Stimulated activated naive CD8-positive, alpha-beta T cell treated with anti-CD3 and anti-CD28 coated beads, Interleukin-15, Interleukin-2, amounts not matched to agents 100 U/mL and 50 U/mL, for 24 hours (primary cell): ENCODE measurements at regions not wholly inside any gene's neighbourhood (a gene's known extent, or its start where the extent isn't known, plus 50 kb on each side); places are given as distances from the start of the nearest gene placed in this dataset.
"Not testable (repeated sequence)": the region's sequence is repeated elsewhere in the genome, so short reads cannot be mapped to it uniquely, and the experiment has no call there.

Source experiments
- ATAC-seq: fragments of 150-1000 bp; cut with Tn5 transposase; one replicate; pipeline ENCODE4 v1.10.0; 2021
- DNase-seq: peaks from one replicate; pipeline ENCODE4 v3.0.0; 2021

DNA sequence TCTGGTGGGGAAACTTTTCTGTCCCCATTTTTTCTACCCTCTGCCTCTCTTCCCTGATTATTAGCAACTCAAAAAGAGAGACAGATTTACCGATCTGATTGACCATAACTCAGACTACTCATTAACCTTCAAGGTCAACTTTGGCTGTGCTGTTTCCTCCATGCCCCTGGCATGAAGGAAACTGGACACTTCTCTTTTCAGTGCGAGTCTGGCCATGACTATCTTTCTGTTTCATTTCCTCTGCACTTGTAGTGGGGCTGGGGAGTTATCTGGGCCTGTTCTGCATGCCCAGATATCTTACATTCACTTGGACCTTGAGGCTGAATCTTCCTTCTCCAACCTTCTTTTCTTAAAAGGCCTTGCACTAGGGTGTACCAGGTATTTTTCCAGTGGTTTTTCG lies 76.9 kb upstream of the SLCO2A1 start:
- DNase-seq = no peak
- no peak for ATAC-seq

DNA sequence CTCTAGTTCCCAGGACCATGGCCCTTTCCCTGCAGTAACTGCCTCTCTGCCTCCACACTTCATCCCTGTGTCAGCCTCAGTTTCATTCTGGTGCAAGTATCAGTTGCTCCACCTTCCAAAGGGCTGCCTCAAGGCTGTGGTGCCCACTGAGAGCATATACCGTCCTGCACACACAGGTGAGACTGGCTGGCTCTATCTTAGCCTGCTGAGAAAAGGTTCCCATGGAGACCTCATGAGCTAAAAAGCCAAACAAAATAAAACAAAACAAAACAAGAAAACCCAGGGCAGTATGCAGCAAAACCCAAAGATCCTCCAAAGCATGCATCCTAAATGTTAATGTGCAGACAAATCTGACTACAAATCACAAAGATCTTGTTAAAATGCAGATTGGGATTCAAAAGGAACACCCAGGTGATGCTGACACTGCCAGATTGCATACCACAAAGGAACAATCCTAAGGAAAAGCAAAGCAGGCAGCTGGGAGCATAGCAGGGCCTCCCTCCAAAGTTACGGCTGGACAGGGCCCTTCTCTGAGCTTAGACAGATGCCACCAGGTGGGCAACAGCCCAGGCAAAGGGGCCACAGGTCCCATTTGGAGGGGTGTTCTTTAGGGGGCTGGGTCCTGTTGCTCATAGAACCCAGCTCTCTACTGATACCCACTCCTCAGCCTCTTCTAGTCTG lies 76.3 kb upstream of the SLCO2A1 start:
- ATAC-seq = no peak
- no peak for DNase-seq

DNA sequence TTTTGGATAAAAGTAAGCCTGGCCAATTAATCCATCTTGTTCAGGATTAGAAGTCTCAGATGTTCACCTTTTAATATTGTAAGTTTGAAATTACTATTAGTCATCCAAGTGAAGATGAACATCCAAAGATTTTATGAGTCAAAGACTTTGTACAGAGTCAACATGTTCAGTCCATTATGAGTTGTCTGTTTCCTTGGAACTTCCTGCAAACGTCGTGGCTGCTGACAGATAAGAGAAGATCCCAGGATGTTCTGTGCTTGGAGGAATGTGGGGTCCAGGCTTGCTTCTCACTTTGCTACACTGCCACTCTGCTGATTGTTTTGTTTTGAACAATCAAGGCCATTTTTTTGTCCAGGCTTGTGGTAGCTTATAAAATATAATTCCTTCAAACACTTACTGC lies 74.3 kb upstream of the SLCO2A1 start:
- DNase-seq = no peak
- no peak for ATAC-seq

DNA sequence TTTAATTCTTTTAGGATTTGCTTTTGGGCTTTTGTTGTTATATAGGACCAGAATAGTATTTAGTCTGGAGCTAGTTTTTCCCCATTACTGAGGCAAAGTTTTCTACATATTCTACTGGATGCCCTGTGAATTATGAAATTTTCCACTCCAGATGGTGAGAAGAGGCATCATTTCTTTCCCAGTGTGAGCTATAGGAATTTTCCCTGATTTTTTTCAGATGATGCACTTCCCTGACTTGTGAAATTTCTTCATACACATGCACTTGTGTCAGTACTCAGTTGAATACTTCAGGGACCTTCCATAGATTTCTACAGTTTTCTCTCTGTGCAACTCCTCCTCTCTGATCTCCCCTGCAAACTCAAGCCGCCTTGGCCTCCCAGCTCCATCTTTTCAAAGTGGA lies 73.7 kb upstream of the SLCO2A1 start:
- no peak for ATAC-seq
- DNase-seq = no peak

DNA sequence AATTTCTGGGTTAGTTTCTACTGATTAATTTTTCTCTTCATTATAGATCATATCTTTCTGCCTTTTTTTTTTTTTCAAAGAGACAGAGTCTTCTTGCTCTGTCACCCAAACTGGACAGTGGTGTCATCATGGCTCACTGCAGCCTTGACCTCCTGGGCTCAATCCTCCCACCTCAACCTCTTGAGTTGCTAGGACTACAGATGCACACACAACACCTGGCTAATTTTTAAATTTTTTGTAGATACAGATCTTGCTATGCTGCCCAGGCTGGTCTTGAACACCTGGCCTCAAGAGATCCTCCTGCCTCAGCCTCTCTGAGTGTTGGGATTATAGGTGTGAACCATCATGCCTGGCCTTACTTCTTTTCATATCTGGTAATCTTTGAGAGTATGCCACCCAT lies 73.3 kb upstream of the SLCO2A1 start:
- ATAC-seq (no peak), DNase-seq (no peak)

DNA sequence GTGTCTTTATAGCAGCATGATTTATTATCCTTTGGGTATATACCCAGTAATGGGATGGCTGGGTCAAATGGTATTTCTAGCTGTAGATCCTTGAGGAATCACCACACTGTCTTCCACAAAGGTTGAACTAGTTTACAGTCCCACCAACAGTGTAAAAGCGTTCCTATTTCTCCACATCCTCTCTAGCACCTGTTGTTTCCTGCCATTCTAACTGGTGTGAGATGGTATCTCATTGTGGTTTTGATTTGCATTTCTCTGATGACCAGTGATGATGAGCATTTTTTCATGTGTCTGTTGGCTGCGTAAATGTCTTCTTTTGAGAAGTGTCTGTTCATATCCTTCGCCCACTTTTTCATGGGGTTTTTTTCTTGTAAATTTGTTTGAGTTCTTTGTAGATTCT lies 66.5 kb upstream of the SLCO2A1 start:
- not testable (repeated sequence) for ATAC-seq

DNA sequence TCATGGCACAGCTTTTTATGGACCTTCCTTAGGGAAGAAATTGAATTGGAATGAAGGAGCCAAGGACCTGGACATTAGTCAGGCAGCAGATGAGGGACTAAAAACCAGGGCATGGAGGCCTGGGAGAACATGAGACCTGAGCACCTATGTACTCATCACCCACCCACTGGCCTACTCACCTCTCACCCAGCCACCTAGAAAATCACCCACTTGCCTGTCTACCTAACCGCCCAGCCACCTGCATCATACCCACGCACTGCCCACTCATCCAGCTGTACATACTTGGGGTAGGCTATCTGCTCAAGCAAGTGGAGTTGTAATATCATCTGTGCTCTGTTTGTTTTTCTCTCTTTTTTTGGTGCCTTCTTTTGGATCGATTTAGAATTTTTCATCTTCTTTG lies 65.3 kb upstream of the SLCO2A1 start:
- ATAC-seq (no peak), DNase-seq (no peak)

More for the DNA sequence above, 66.5 kb upstream of the SLCO2A1 start:
- not testable (repeated sequence) for DNase-seq

DNA sequence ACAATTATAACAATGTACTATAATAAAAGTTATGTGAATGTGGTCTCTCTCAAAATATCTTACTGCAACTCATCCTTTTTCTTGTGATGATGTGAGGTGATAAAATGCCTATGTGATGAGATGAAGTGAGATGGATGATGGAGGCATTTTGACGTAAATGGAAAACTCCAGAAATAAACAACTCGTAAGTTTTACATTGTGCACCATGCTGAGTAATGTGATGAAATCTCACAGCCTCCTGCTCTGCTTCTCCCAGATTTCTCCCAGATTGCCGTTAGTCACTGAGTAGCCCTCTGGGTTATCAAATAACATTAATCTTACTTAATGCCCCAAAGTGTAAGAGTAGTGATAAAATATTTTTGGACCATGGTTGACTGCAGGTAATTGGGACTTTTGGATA lies 64.8 kb upstream of the SLCO2A1 start:
- DNase-seq (no peak), ATAC-seq (no peak)

DNA sequence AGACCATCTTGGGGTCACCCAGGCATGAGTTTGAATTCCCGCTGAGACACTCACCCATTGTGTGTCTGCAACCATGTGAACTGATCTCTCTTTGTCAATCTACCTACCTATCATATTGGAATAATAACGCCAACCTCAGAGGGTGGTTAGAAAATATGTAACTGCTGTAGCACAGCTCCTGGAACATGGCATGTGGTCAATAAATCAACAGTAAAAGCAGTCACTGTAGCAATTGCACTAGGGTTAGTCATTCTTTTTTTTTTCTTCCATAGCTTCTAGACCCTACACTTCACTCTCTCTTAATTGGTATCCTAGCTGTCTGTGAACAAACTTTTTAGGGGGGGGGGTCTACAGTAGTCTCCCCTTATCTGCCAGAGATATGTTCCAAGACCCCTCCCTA lies 64.2 kb upstream of the SLCO2A1 start:
- no peak for DNase-seq
- ATAC-seq = no peak

DNA sequence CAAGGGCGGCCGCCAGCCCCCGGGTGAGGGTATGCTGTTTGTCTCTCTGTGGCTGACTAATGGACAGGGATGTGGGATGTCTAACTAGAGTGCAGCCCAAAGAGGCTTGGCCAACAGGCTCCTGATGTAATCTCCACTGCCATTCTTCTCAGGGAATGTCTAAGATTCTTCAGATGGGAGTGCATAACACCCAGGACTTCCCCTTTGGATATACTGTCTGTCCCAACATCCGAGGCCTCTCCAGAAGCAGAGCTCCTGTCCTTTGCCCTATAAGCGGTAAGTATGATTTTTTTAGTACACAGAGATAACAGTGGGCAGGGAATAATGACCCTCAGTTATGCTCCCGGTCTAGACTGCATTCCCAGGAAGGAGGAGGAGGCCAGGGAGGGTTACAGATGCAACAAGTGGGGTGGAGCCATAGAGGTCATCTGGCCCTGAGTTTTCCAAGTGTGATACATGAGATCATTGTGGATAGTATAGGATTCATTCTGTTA lies 62.5 kb upstream of the SLCO2A1 start:
- no peak for ATAC-seq
- DNase-seq = no peak

DNA sequence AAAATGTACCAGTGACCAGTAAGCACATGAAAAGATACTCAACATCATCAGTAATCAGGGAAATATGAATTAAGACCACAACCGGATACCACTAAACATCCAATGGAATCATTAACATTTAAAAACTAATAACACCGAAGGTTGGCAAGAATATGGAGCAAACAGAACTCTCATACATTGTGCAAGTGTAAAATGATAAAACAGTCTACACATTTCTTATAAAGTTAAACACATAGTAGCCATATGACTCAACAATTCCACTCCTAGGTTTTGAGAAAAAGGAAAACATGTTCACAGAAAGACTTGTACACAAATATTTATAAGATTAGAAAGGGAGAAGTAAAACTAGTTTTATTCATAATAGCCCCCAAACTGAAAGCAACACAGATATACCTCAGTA lies 60.3 kb upstream of the SLCO2A1 start:
- ATAC-seq = no peak
- no peak for DNase-seq

DNA sequence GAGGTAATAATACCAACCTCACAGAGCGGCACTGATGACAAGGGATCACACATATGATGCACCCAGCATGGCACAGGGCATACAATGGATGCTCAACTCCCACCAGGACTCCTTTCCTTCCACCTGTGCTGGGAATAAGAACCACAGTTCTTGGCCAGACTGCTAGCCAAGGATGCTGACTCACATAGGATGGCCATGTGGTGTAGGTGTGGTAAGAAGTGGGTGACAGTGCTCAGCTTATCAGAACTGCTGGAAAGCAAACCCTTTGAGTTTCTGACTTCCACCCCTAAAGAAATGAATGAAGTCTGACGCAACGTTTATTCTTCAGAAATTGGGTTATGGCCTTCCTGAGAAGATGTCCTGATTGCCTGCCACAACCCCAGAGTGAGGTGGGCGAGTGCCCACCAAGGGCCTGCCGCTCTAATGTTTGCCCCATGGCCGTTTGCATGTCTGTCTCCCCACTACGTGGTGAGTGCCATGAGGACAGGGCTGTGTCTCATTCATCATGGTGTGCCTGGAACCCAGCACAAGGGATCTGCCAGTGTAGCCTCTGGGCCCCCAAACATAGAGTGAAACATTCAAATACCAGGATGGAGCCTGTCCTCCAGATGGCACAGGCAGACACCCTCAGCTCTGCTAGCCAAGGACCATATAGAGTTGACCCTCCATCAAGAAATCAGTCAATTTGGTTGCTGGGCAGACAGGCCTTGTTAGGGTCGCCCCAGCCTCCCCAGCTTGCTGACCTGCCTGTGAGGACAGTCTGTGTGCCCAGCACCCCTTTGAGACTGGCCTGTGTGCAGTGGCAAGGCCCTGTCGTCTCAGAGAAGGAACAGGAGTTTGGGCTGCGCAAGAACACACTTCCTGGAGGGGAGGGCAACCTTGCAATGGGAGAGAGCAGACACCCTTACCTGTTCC lies 57.6 kb upstream of the SLCO2A1 start:
- peak; percentile 19 for ATAC-seq
- DNase-seq = no peak

DNA sequence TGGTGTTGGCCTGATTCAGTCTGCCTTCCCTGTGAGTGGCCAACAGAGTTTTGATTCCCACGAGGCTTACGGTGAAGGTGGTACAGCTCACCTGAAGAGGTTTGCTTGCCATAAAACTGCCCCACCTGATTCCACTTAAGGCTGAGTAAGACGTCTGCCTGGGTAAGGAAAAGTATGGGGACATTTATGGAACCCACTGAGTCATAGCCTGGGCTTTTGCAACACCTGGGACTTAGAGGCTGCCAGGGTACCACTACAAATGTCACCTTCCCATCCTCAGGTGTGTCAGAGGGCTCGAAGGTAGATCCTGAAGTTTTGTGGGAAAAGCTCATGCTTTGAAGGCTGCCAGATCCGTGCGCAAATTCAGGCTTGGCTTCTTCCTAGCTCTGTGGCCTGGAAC lies 56.9 kb upstream of the SLCO2A1 start:
- DNase-seq (no peak), ATAC-seq (no peak)

DNA sequence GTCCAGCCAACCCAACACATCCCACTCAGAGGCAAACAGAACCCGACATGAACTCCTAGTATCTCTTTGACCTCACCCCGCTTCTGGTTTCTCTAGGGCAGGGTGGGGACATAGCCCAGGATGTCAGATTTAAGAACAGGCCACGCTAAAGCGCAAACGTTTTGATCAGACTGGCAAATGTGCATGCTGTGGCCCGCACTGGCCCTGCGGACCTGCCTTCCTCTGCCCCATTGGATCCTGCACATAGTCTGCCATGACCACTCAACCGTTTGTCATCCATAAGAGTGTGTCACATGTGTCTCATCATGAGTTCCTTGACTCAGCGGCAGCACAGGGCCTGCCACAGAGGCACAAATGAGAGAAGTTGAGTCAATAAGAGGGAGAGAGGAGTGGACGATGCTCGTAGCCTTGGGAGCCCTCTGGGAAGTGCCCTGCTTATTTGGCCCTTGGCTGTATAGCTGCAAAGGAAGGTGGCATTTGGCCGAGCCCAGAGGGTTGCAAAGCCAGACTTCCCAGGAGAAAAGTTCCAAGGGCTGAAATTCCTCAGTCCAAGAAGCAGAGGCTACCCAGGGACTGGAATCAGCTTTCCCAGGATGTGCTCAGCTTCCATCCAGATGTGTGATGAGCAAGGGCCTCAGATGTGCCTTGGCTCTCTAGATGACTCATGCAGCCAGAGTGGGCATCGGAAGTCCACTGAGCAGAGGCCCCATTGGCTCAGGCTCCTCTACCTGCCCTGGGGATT lies 55.5 kb upstream of the SLCO2A1 start:
- DNase-seq = no peak
- ATAC-seq = no peak

DNA sequence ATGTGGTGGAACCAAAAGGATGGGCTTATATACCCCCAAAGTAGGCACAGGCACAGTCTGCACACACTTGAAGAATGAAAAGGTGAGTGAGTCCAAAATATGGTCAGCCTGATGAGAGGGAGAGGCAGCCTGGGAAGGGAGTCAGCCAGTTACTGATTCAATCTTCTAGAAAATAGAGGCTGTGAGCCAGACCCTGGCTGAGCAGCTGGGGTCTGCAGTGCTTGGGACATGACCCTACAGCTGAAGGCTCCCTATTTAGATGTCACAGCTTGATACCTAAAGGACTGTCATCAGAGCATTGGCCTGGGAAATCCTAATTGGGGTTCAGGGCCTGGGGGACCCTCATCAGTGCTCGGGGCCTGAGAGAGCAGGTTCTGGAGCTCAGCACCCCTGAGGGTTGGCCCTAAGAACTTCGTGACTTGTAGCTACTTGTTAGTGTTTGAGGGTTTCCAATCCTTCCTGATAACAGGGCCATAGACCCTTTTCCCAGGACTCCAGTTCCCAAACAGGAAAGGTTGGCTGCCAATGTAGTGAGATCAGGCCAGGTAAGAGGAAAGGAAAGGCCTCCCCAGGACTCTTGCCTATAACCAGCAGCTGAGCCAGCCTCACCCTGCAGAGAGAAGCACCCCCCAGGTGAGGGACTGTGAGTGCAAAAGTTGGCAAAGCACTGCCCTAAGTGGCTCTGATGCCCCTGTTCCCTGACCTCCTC lies 54.7 kb upstream of the SLCO2A1 start:
- no peak for ATAC-seq

DNA sequence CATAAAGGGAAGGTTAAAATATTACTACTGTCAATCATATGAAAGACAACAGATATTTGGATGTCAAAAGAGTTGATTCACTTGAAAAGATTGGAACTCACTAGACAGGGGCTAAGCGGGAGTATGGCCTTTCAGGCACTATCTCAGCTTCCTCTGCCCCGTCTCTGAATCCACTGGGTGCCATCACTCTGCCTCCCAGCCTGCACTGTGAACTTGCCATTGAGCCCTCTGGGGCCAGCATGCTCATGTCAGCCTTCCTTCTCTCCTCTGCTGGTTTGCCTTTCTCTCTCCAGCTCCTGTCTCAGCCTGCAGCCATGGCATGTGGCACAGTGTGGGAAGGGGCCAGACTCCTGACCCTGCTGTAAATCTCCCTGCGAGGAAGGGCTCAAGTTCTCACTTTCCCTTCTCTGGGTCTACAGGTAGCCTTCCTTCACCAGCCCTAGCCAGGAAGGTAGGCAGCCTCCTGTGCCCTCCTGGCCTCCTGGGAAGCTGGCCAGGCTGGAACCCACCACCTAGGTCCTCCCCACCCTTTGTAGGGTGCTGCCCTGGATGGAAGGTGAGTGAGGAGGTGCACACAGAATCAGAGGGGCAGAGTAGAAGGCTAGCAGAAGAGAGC lies 54.0 kb upstream of the SLCO2A1 start:
- no peak for DNase-seq
- no peak for ATAC-seq

More for the DNA sequence above, 54.7 kb upstream of the SLCO2A1 start:
- DNase-seq = no peak

DNA sequence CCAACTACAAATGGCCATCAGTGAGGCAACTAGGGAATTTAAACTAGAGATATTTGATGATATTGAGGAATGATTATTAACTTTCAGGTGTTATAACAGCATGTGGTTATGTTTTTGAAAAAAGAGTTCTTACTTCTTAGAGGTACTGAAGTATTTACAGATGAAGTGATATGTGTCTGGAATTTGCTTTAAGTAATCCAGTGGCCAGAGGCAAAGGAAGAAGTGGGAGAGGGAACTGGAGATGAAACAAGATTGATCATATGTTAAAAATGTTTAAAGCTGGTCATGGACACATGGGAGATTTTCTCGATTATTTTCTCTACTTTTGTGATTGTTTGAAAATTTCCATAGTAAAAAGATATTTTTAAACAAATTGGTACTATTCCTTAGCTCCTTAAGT lies 53.3 kb upstream of the SLCO2A1 start:
- DNase-seq (no peak), ATAC-seq (no peak)

DNA sequence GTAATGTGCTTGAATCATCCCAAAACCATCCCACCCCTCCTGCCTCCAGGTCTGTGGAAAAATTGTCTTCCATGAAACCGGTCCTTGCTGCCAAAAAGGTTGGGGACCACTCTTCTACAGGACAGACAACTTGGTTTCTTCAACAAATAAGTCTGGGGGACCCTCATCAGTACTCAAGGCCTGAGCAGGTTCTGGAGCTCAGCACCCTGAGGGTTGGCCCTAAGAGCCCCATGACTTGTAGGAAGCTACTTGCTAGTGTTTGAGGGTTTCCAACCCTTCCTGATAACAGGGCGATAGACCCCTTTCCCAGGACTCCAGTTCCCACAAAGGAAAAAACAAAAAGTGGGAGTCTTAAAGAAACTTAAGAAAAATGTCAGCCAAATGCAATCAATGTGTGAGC lies 52.9 kb upstream of the SLCO2A1 start:
- no peak for ATAC-seq
- DNase-seq = no peak

DNA sequence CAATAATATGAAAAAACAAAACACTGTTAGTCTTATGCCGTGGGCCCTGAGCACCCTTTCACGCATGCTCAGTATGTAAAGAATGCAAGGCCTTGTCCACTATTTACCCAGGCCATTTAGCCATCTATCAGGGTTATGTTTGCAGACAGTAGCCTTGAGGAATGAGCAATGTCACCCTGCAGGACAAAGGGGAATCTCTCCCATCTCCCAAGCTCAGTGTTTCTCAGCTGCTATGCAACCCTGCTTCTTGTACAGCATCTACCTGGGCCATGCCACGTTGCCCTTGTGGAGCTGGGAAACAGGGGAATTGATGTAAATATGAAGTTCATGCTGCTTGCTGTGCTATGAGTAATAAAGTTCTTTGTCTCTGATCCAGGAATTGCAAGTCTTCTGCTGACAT lies 51.5 kb upstream of the SLCO2A1 start:
- no peak for ATAC-seq
- no peak for DNase-seq

DNA sequence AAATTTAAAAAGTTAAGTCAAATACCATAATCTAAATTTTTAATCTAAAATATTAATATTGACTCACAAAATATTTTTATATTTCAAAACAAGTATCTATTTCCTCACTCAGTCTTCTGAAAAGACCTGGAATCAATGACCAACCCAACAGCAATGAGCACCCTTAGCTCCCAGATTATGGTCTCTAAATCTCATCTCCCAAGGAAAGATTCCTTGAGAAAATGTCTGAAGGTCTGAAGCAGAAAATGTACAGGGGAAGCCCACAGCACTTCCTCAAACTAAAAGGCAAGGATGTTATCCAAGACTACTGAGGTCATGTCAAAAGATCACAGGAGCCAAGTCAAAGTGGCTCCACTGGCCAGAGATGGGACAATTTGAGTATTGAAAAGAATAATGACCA lies 51.0 kb upstream of the SLCO2A1 start:
- DNase-seq (no peak), ATAC-seq (no peak)

DNA sequence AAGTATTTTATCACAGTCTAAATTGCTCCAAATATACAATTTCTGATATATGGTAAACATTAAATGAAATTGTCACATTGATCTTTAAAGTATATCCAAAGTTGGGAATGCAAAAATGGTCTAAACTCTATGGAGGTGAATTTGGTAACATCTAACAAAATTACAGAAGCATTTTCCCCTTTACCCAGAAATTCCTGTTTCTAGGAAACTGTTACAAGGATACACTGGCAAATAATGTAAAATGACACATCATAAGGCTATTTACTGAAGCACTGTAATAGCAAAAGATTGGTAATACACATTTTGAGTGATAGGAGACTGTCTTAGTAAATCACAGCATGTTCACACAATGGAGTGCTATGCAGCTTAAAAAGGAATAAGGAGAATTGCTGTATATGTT lies 50.0 kb upstream of the SLCO2A1 start:
- DNase-seq (no peak), ATAC-seq (no peak)
